Inflammatory macrophage treated with lipopolysaccharide for 1 hour (primary cell): ENCODE measurements at regions not wholly inside any gene's neighbourhood (a gene's known extent, or its start where the extent isn't known, plus 50 kb on each side); places are given as distances from the start of the nearest gene placed in this dataset.

Experiments
- DNase-seq, 2 donors: peaks; one replicate each; pipeline ENCODE4 v3.0.0-alpha.2; 2020 to 2022

DNA sequence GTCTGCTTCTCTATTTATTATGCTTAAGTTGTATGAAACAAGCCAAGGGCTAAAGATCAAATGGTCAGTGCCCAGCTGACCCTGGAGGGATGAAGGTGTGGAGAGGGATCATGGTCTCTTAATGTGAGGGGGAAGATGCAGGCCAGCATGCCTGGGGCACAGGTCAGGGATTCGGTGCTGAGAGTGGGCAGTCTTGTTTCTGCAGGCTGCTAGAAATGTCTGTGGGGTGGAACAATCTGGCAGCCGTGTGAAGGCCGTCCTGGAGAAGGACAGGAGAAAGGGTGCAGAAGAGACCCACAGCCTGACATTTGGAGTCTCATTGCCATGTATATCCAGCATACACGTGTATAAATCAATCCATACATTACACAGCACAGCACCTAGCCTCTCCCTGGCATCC lies 258.3 kb upstream of the MOCS1 start:
- no peak for DNase-seq

DNA sequence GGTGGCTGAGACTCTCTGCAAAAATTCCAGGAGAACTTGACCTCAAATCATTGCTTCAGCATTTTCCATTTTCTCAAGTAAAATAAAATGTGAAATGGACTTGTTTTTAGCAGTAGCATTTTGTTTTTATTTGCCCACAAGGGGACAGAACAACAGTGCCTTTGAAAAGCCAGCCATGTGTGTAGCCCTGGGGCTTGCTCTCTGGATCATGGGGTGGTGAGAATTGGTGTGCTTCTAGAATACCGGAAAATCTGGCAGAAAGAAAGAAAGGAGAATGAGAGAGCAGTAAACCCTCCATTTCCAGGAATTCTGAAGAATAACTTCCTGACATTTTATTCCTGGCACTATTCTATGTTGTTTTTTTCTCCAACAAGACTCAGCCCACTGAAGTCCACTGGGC lies 254.7 kb upstream of the MOCS1 start:
- DNase-seq, result no peak

DNA sequence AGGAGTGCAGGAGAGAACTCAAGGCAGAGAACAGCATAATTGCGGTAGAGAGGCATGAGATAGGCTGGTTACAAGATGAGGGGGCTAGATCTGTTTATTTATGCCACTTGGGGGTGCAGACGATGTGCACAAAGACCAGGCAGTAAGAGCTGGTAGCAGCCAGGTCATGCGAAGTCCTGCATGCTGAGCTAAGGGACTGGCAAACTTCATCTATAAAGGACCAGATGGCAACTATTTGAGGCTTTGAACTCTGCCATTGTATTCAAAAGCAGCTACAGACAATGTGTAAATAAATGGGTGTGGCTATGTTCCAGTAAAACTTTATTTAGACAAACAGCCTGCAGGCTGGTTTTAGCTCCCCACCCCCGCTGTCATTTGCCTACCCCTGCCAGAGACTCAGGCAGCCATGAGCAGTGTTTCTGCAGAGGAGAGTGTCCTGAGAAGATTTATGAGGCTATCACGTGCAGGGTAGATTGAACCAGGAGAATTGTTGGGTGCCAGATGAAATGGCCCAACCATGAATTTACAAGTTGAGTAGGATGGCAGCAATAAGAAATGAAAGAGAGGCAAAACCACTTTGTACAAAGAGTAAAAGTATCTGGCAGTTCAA lies 253.4 kb upstream of the MOCS1 start:
- DNase-seq, result no peak

DNA sequence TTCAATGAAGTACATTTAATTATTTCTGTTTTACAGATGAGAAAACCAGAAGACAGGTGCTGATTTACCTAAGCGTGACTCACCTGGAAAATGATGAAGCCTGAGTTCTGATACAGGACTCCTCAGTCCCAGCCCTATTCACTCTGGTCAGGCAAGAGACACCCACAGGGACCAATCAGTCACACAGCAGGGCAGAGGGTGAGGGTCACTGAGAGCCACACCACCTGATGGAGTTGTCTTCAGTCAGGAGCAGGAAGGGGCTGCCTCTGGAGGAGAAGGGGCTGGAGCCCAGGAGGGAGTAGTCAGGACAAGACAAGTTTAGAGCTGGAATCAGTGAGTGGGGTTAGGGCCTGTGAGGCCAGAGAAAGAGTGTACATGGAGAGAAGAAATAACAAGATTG lies 251.2 kb upstream of the MOCS1 start:
- DNase-seq, result no peak

DNA sequence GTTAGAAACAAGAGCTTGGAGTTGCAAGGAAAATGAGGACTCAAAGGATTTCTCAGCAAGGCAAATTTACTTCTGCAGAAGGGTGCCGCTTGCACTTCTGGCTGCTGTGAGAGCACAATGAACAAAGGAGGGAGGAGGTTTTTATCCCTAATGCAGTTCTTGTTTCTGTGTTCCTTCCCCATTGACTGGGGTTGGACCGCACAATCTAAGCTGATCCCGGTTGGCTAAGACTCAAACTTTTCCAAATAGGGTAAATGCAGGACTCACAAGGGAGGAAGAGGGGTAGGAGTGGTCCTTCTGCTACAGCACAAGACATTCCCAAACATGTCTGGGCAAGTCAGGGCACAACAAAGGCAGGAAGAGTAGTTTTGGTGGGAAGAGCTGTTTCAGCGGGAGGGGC lies 249.6 kb upstream of the MOCS1 start:
- DNase-seq, result no peak

DNA sequence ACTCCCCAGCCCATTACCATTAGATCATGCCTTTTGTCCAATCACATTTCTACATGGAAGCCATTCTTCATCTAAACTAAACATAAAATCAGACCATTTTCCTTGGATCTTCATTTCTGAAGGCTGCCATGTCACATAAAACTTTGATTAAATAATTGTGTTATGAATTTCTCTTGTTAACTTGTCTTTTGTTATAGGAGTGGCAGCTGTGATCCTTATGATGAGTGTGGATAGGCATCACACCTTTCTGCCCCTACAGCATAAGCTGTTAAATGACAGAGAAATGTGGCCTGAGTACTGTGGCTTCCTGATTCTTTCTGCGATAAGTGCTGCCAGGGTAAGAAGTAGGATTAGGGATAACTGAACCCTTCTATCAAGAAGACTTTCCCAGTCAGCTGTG lies 247.1 kb upstream of the MOCS1 start:
- no peak for DNase-seq

DNA sequence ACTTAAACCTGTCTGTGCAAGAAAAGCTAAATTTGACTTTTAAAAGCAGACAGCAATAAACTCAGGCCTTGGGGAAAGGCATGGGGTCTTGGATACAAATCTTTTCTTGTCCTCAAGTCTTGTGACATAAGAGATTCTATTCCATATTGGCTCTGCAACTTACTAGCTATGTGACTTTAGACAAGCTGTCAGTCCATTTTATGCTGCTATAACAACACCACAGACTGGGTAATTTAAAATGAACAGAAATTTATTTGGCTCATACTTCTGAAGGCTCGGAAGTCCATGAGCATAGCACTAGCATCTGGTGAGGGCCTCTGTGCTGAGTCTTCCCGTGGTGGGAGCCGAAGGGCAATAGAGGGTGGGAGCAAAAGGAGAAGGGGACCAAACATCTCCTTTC lies 246.0 kb upstream of the MOCS1 start:
- DNase-seq, result no peak

DNA sequence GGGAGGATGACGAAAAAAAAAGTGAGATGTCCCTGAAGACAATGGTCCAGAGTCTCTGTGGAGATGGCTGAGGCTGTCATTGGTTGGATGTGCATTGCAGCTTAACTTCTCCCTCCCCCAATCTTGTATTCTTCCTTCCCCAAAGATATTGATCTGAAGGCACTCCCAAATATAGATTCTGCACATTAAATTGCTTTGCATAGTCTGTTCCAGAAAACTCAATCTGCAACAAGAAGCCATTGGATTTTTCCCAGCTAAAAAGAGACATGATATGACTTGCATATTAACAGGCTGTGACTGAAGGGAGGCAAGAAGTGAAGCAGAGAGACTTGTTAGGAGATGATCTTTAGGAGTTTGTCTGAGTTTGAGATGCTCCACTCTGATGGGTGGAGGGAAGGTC lies 245.2 kb upstream of the MOCS1 start:
- no peak for DNase-seq

DNA sequence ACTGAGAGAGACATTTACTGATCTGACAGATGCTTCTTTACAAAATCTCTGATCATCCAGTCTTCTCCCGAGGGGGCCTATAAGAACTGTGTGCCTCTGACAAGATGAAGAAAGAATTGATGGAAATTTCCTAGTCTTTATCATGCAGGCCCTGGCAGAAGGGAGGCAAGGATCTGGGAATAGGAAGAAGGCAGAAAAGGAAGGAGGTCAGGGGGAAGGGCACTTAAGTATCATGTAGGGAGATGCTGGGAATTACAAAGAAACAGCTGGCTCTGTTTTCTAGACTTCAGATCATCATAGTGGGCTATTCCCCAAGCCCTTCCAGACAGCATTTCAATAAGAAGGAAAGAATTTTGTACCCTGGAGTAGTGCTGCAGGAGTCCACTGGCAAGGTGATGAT lies 243.3 kb upstream of the MOCS1 start:
- DNase-seq, result no peak

DNA sequence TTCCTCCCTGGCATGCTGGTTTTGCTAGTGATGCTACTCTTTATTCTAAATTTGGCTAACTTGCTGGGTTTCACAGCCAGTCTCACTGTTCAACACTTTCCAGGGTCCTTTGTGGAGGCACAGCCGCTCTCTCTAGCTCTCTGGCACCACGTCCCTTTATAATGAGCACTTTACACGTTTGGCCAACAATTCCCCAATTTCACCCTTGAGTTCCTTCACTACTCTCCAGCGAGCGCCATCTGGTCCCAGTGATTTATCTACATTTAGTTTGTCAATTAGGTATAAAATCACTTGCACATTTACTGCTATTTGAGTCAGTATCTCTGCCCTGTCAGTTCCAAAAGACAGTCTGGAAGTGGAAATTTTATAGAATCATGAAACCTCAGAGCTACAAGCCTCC lies 241.9 kb upstream of the MOCS1 start:
- DNase-seq, result no peak

DNA sequence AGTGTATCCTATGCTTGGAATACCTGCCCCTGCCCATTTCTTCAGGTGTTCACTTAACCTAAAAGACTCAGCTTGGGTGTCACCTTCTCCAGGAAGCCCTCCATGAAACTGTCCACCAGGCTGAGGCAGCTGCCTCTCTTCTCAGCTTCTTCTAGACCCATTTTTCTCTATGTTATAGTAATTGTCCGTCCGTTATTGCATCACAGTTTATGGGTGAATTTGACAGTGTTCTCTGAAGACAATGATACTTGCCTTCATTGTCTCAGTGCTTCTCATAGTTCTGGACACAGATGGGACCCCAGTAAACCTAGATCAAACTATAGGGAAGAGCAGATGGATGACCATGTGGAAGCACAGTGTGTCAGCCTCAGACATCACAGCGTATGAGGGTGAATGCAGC lies 238.0 kb upstream of the MOCS1 start:
- no peak for DNase-seq

DNA sequence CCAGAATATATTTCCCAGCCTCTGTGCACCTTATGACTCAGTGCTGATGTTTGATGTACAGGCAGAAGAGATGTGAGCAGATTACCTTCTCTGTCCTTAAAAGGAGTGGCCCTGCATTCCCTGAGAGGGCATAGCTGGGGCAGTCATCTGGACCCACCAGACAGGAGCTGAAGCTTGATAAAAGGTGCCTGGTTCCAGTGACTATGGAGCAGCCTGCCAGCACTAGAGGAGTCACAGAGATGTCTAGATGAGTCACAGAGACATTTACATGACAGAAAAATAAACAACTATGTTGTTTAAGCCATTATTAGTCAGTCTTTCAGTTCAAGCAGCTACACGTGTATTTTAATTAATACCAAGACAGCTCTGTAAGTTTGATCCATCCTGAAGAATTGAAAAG lies 237.1 kb upstream of the MOCS1 start:
- no peak for DNase-seq

DNA sequence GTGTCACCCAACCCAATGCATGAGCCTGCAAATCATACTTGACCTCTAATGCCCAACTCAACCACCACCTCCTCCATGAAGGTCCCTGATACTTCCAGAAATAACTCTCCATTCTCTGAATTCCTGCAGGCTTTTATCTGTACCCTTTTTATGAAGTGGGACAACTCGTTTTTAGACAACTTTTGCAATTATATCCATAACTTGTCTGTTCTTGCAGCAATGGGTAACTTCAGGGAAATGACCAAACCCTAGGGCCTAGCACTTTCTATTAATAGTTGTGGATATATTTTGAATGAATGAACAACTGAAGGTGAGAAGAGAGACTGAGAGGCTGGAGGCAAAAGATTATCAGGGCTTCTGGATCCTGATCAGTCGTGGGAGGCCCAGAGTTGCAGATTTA lies 236.6 kb upstream of the MOCS1 start:
- no peak for DNase-seq

DNA sequence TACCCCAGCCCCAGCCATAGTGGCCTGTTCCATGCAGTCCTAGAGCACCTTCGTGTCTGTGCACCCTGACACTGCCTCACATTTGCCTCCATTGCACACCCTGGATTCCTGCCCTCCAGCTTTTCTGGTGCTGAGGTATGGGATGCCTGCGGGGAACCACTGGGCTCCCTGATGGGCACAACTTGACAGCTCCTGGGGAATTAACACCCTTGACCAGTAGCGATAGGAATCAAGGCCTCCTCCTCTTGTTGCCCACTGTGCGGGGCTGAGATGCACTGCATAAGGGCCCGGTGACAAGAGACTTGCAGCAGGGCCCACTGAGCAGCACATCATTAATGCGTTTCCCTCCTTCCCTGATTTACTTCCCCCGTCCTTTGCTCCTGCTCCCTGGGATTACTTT lies 235.6 kb upstream of the MOCS1 start:
- DNase-seq, result no peak

DNA sequence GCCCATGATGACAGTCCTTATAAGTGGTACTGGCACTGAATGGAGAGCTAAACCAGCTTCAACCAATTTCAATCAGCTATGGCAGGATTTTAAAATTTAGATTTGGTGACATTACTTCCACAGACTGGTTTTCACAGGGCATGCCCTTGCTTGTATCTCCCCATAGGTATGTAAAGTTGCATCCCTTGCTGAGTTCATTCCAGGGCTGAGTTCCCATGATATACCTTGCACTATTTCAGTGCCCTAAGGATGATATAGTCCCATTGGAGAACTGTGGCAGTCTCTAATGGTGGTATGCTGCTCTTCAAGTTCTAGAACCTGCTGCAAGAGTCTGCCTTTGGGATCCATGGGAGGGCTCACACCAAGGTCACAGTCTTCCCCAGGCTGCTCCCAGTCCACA lies 232.7 kb upstream of the MOCS1 start:
- no peak for DNase-seq

DNA sequence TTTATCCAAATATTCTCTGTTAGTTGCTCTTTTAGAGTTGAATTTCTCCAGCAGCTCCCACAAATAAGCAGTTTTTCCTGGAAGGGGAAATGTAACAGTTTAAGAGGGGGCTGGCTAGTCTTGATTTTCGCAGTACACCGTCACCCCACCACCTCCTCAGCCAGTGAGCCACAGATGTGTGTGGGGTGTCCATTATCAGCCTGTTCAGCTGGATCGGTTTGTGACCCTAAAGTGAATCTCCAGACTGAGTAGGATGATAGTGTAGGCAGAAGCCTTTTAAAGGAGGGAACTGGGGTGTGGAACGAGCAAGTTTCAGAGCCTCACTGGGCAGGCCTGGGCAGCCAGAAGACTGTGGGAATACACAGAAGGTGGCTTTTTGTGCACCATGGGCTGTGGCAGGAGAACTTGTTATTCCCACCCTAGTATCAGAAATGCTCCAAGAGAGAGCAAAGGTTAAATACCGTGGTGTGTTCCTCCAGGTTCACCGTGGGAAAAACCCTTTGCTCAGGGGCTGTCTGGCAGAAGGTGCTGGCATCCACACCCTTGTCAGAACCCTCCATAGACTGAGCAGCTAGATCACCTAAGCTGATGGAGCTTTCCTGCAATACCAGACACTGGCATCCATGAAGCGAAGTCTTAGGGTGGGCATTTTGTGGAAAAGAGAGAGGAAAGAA lies 230.9 kb upstream of the MOCS1 start:
- DNase-seq, result no peak

DNA sequence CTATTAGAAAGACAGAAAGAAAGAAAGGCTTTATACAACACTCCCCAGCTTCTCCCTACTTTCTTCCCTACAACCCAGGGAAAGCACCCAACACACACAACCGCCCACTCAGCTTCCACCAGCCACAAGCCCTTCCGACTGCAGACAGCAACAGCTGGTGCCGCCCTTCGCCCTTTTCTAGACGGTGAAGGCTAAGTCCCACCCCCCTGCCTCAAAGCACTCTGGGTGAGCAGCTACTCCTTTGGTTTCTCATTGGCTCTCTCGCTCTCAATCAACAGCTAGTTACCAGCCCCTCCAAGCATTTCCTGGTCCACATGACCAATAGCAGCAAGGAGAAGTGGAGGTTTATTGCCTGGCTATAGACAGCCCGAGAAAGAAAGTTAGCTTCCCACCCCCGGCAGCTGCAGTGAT lies 230.1 kb upstream of the MOCS1 start:
- no peak for DNase-seq

DNA sequence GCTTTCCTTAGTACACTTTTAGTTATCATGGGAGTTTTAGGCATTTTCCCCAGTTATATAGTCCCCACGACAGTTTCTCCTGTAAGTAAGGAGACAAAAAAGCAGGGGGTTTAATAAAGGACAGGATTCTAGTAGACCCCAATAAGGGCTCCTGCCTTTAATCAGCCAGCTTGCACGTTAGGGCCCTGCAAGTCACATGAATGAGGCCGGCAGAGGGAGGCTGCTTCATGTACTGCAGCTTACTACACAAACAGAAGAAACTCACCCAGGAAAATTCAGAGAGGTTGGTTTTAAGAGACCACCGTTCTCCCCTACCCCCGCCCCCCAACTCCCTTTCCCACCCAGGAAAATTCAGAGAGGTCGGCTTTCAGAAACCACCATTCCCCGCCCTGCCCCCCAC lies 229.7 kb upstream of the MOCS1 start:
- no peak for DNase-seq

DNA sequence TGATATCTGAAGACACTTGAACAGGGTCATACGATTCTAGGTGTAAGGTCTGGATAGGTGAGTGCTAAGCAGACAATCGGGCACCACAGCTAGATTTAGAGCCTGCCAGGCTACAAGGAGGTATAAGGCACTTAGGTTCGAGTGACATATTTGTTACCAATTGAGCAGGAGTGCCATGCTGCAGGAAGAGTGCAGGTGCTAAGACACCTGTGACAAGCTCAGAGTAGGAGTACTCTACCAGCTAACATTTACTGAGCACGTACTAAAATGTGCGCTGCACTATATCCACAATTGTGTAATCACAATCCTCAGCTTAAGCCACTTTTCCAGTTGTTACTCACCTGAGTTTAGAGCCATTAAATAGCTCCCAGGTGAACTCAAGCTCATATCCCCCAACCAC lies 227.8 kb upstream of the MOCS1 start:
- no peak for DNase-seq

DNA sequence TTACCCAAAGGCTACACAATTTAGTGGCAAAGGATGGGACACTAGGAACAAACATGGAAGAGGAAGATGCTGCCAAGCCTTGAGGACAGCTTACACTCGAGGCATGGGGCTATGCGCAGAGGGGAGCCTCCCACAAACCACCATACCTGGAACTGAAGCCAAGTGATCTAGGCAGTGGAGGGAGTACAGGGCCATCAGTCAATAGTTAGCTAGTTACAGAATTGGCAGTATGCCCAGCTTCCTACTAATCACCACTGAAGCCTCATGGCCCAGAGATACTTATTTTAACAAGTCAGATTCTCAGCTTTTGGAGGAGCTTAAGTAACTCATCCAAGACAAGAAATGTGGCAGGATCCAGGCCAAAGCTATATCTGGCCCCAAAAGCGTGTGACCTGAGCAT lies 226.6 kb upstream of the MOCS1 start:
- no peak for DNase-seq

DNA sequence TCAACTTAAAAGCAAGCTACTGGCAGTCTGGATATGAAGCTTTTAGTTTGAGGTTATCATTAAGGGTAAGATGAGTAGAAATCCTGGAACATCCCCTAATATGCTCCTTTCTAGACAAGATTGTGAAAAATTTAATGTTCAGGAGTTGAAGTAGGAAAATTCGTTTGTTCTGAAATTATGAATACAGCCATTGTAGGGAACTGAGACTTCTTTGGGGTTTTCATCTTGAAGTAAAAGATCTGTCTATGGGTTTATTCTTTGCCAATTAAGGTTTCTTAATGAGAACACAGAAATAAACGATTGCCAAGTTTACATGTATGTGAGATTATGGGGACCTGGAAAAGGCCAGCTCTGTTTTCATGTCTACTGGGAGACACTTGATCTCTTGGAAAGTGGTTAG lies 225.6 kb upstream of the MOCS1 start:
- DNase-seq, result no peak

DNA sequence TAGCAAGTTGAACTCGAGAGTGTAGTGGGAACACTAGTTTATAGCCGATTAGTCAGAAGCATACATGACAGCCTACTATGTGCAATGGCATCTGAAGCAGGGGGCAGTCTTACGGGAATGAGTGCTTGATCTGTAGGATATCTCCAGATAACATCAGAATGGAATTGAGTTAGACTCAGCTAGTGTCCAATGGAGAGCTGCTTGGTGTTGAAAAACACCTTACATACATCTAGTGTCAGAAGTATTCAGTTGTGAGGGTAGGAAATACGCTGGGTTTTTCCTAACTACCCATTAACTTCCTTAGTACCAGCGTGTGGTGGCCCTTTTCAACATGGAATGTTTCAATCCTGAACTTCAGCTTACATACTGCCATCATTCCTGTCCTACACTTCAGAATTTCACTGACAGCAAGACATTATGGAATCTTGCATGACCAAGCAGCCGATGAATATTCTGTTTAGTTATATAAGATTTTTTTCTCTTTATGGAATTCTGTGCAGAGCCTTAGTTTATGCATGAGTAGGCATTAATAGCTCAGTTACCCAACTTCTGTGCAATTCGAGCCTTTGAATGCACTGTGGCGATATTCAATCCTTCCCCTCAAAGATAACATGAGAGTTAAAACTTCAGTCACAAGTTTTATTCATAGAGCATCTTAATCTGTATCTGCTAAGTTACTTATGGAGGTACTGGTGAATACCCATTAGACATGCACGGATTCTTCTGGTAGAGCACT lies 218.6 kb upstream of the MOCS1 start:
- DNase-seq, result no peak

DNA sequence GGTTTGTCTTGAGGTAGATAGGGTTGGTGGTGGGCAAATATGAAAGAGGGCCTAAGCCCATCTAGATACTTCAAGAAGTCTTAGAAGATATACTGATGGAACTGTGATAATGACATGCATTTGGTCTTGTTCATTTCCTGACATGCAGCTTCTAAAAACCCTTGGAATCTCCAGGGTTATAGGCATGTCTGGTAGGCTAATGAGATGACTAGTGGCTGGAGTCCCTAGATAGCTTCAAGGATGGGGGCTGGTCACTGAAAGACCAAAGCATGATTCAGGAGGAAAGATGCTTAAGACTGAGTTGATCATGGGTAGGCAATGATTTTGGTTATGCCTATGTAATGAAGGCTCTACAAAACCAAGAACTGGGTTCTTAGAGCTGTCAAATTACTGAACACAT lies 217.9 kb upstream of the MOCS1 start:
- DNase-seq, result no peak

DNA sequence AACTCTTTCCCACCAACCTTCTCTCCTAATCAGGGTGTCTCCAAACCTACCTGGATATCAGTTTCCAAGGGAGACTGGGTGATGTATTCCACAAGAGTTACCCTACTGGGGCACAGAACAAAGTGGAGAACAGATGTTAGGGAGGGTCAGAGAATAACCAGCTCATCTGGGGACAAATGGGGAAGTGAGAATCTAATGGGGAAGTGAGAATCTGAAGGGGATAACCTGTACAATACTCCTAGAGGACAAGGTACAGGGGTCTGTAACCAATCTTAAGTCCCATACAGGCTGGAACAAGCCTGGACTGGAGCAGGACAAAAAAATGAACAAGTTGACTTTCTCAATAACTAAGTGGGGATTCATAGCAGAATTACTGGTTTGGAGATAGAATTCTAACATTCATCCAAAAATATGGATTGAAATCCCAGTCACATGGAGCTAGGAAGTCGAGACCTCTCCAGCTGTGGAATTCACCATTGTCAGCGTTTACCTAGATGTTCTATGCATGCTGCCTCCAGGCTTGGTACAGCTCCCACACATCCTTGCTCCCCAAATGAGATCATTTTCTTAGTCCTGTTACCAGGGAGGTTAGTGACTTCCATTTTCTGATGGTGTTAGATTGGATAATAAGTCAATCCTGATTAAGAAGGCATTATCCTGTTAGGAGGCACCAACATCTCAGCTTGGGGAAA lies 214.8 kb upstream of the MOCS1 start:
- DNase-seq, result peak in 1 of 2 donors; percentile 10
